ENCODE measurements at regions not wholly inside any gene's neighbourhood (a gene's known extent, or its start where the extent isn't known, plus 50 kb on each side); places are given as distances from the start of the nearest gene placed in this dataset.

- no peaks in the 10 kb centered on the region for H3K36me3 ChIP-seq (ENCODE audit: control insufficient read depth, insufficient read depth, low read length)
- ATAC-seq (ENCODE audit: low read depth) (peak; percentile 66), DNase-seq (peak; percentile 33)
- H3K23ac ChIP-seq (ENCODE audit: low read depth, low read length) = no peak overlapping the region
- no peak overlapping the region for H2BK15ac ChIP-seq (ENCODE audit: low read depth, low read length)
- TF ChIP-seq CTCF (conservative IDR thresholded peaks at IDR 0.05; ENCODE audit: low read depth, low read length) (no peak), ELK1 (IDR thresholded peaks at IDR 0.05; ENCODE audit: borderline replicate concordance, low read depth, low read length) (no peak), MXI1 (IDR thresholded peaks at IDR 0.05; ENCODE audit: borderline replicate concordance, low read depth, low read length) (no peak)
- H3K4me1 ChIP-seq (ENCODE audit: control insufficient read depth, insufficient read depth, low read length) = no peaks in the 10 kb centered on the region
- no peak overlapping the region for H4K8ac ChIP-seq (ENCODE audit: low read depth in 2 of 2, low read length in 2 of 2)
- H3K4me3 ChIP-seq (ENCODE audit: insufficient read depth, low read depth, low read length) = no peak overlapping the region
- dilution Hi-C loops (cut with HindIII; ENCODE audit: low sequenced_read_pairs, unreplicated experiment) (no loop called here), in situ Hi-C loops (cut with MboI; ENCODE audit: low sequenced_read_pairs) (no loop called here), intact Hi-C loops (cut with micrococcal nuclease) (no loop called here)
- H4K5ac ChIP-seq (ENCODE audit: low read depth, low read length) = no peak overlapping the region
- H2AFZ ChIP-seq (replicated peaks; ENCODE audit: low read length, poor library complexity) = no peak overlapping the region
- H3K56ac ChIP-seq (ENCODE audit: extremely low read depth, insufficient read depth, low read length) = no peak overlapping the region
- H3K9me1 ChIP-seq (ENCODE audit: insufficient read depth, low read length) = no peaks in the 10 kb centered on the region
- H2BK120ac ChIP-seq (ENCODE audit: low read depth, low read length) = no peak overlapping the region
- H2AK9ac ChIP-seq (replicated peaks; ENCODE audit: low read depth, low read length, poor library complexity) = no peak overlapping the region
- ChIA-PET POLR2A (ENCODE audit: unreplicated experiment) (no interaction called here), CTCF (no interaction called here)
- H2AK5ac ChIP-seq (ENCODE audit: low read depth, low read length) = no peak overlapping the region
- H3K18ac ChIP-seq (ENCODE audit: low read depth, low read length) = no peak overlapping the region
- H3K27me3 ChIP-seq (ENCODE audit: control insufficient read depth, insufficient read depth, low read length) = no peaks in the 10 kb centered on the region
- no peak overlapping the region for H4K91ac ChIP-seq (ENCODE audit: insufficient read depth, low read depth, low read length)
- no TSS peak for BruUV-seq (replicated peaks)
- H2BK20ac ChIP-seq (ENCODE audit: low read depth, low read length) = no peak overlapping the region
- WGBS, 2 experiments (ENCODE audit: extremely low coverage in 2 of 2, insufficient read length in 1 of 2) = no CpG with 5 or more reads among the region's 2 CpGs
- H3K27ac ChIP-seq (ENCODE audit: insufficient read depth, low read length) = no peak overlapping the region
- no peak overlapping the region for H3K9ac ChIP-seq (ENCODE audit: low read depth, low read length)
- no peaks in the 10 kb centered on the region for H4K20me1 ChIP-seq (ENCODE audit: insufficient read depth, low read length)
- H3K9me3 ChIP-seq (ENCODE audit: control insufficient read depth, insufficient read depth, low read length) = 0 out of 2 replicates have a peak, but pooled peaks cover 3% of the 10 kb centered on the region
- no peak overlapping the region for H3K14ac ChIP-seq (replicated peaks; ENCODE audit: low read depth, low read length)
- H2BK5ac ChIP-seq (ENCODE audit: low read depth, low read length, poor library complexity, severe bottlenecking) = no peak overlapping the region
- no peak overlapping the region for H3K4ac ChIP-seq (ENCODE audit: low read depth, low read length)
- no peak overlapping the region for H3K4me2 ChIP-seq (ENCODE audit: low read depth, low read length)
- H3K79me1 ChIP-seq (ENCODE audit: low read depth in 1 of 2, low read length in 2 of 2) = no peaks in the 10 kb centered on the region
These were observed 98.3 kb upstream of the TMEM17 start for GRCh38 chr2:62604336-62604735.

Measured in IMR-90 (cell line).